OCI-LY3 (cell line): ENCODE measurements at regions not wholly inside any gene's neighbourhood (a gene's known extent, or its start where the extent isn't known, plus 50 kb on each side); places are given as distances from the start of the nearest gene placed in this dataset.

Experiments
- EZH2phosphoT487 ChIP-seq: fragments of 200-600 bp; shearing (Covaris generic); IDR thresholded peaks from 2 replicates; pipeline ENCODE4 v1.6.1; 2018; ENCODE audit warnings: antibody characterized with exemption, mixed run types, low read depth
- TF ChIP-seq, protein P1 (sequence below): fragments of 200-600, 300-600 bp; sonication (generic); IDR thresholded peaks from 2 replicates; pipeline ENCODE4 v1.5.1; 2014; ENCODE audit warnings: antibody characterized with exemption, low read length, low read depth

DNA sequence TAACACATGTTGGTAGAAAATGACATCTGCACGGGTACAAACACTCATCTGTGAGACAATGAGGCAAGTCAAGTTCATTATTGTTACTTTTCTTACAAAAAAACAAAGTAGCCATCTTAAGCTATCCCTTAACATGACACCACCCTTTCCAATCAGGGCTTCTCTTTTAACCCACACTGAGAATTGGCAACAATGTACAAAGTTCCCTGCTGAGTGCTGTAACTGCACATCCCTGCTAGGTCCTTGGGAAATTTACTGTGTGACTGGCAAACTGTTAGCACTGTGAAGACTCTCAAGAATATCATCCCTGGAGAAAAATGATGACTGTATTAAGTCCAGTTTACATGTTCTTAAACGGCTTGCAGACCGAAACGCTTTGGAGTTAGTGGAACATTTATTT, 185.8 kb upstream of the PLD5 start:
- TF ChIP-seq, protein P1, sequence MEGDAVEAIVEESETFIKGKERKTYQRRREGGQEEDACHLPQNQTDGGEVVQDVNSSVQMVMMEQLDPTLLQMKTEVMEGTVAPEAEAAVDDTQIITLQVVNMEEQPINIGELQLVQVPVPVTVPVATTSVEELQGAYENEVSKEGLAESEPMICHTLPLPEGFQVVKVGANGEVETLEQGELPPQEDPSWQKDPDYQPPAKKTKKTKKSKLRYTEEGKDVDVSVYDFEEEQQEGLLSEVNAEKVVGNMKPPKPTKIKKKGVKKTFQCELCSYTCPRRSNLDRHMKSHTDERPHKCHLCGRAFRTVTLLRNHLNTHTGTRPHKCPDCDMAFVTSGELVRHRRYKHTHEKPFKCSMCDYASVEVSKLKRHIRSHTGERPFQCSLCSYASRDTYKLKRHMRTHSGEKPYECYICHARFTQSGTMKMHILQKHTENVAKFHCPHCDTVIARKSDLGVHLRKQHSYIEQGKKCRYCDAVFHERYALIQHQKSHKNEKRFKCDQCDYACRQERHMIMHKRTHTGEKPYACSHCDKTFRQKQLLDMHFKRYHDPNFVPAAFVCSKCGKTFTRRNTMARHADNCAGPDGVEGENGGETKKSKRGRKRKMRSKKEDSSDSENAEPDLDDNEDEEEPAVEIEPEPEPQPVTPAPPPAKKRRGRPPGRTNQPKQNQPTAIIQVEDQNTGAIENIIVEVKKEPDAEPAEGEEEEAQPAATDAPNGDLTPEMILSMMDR = no peak
- TF ChIP-seq EZH2phosphoT487 = no peak
